ENCODE measurements at regions not wholly inside any gene's neighbourhood (a gene's known extent, or its start where the extent isn't known, plus 50 kb on each side); places are given as distances from the start of the nearest gene placed in this dataset.

- no peak overlapping the region for H3K4me2 ChIP-seq
- Mint-ChIP-seq H3K9me3 (no peaks in the 10 kb centered on the region; the same call in 2 of the 3 replicates), H3K27me3 (ENCODE audit: insufficient read depth, low read depth, poor library complexity) (no peaks in the 10 kb centered on the region), H3K27ac (no peak overlapping the region), H3K4me1 (peaks cover 8% of the 10 kb centered on the region; the same call in 2 of the 3 replicates), H3K36me3 (ENCODE audit: low read depth) (no peaks in the 10 kb centered on the region), H3K4me3 (no peak overlapping the region)
- no peaks in the 10 kb centered on the region for H3K36me3 ChIP-seq (ENCODE audit: insufficient read depth)
- H3K9me2 ChIP-seq (ENCODE audit: insufficient read depth) = 0 out of 2 replicates have a peak, but pooled peaks cover 4% of the 10 kb centered on the region
- H3K79me2 ChIP-seq (replicated peaks; ENCODE audit: insufficient read depth) = no peaks in the 10 kb centered on the region
- DNase-seq (ENCODE audit: low spot score) (no peak), ATAC-seq (no peak)
- no peaks in the 10 kb centered on the region for H3K4me1 ChIP-seq (ENCODE audit: insufficient read depth)
- H3K4me3 ChIP-seq = no peak overlapping the region
- H3F3A ChIP-seq (replicated peaks; ENCODE audit: low read depth) = no peaks in the 10 kb centered on the region
- no peak overlapping the region for H3K27ac ChIP-seq (ENCODE audit: low read depth)
- no peaks in the 10 kb centered on the region for H3K27me3 ChIP-seq (ENCODE audit: insufficient read depth)
- no peaks in the 10 kb centered on the region for H4K20me1 ChIP-seq (replicated peaks; ENCODE audit: insufficient read depth)
- TF ChIP-seq ZNF331 (CRISPR knock-in tag; IDR thresholded peaks at IDR 0.05; ENCODE audit: low read depth) = no peak
- TF ChIP-seq ETS1 (IDR thresholded peaks at IDR 0.05) = no peak
- TF ChIP-seq ZNF462 (CRISPR knock-in tag; IDR thresholded peaks at IDR 0.05) = no peak
- no peak for TF ChIP-seq REST (IDR thresholded peaks at IDR 0.05; ENCODE audit: unreplicated experiment)
- TF ChIP-seq JUNB (IDR thresholded peaks at IDR 0.05; ENCODE audit: unreplicated experiment) = no peak
- no peak for TF ChIP-seq NANOG (IDR thresholded peaks at IDR 0.05; ENCODE audit: borderline replicate concordance)
- no peak for TF ChIP-seq EZH2 (IDR thresholded peaks at IDR 0.05; ENCODE audit: low read depth, unreplicated experiment)
- no peak for TF ChIP-seq CTCF (conservative IDR thresholded peaks at IDR 0.05; ENCODE audit: low read depth in 2 of 2)
- no peak for TF ChIP-seq STAT1 (IDR thresholded peaks at IDR 0.05; ENCODE audit: unreplicated experiment)
- TF ChIP-seq EZH2phosphoT487 (IDR thresholded peaks at IDR 0.05; ENCODE audit: unreplicated experiment) = no peak
- no peak for TF ChIP-seq POLR2AphosphoS5 (IDR thresholded peaks at IDR 0.05; ENCODE audit: low read depth)
- no peak for TF ChIP-seq ZNF114 (CRISPR knock-in tag; IDR thresholded peaks at IDR 0.05)
- no peak for TF ChIP-seq CREB1 (CRISPR knock-in tag; IDR thresholded peaks at IDR 0.05; ENCODE audit: low read depth)
- H2AFZ ChIP-seq = no peak overlapping the region
These were observed 510.0 kb downstream of the TNS3 start for GRCh38 chr7:47071866-47072265.
